OCI-LY7 (cell line): ENCODE measurements at regions not wholly inside any gene's neighbourhood (a gene's known extent, or its start where the extent isn't known, plus 50 kb on each side); places are given as distances from the start of the nearest gene placed in this dataset.
"Not testable (repeated sequence)": the region's sequence is repeated elsewhere in the genome, so short reads cannot be mapped to it uniquely, and the experiment has no call there.

Source experiments
- EZH2phosphoT487 ChIP-seq: fragments of 200-600 bp; sonication (generic); IDR thresholded peaks from 2 replicates; pipeline ENCODE4 v1.6.1; 2018; ENCODE audit warnings: low read depth, borderline replicate concordance, mild to moderate bottlenecking, mixed run types, antibody characterized with exemption, low read length, moderate library complexity, mixed read lengths
- TF ChIP-seq, protein P1 (sequence below): fragments of 200-600 bp; sonication (generic); conservative IDR thresholded peaks from 2 replicates; pipeline ENCODE4 v1.5.1; 2014; ENCODE audit warnings: mild to moderate bottlenecking, antibody characterized with exemption, low read length, moderate library complexity, mixed read lengths

DNA sequence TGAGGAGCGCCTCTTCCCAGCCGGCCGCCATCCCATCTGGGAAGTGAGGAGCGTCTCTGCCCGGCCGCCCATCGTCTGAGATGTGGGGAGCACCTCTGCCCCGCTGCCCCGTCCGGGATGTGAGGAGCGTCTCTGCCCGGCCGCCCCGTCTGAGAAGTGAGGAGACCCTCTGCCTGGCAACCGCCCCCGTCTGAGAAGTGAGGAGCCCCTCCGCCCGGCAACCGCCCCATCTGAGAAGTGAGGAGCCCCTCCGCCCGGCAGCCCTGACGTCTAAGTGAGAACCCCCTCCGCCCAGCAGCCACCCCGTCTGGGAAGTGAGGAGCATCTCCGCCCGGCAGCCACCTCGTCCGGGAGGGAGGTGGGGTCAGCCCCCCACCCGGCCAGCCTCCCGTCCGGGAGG is 319.9 kb upstream of the EPHA4 start:
- TF ChIP-seq, protein P1, sequence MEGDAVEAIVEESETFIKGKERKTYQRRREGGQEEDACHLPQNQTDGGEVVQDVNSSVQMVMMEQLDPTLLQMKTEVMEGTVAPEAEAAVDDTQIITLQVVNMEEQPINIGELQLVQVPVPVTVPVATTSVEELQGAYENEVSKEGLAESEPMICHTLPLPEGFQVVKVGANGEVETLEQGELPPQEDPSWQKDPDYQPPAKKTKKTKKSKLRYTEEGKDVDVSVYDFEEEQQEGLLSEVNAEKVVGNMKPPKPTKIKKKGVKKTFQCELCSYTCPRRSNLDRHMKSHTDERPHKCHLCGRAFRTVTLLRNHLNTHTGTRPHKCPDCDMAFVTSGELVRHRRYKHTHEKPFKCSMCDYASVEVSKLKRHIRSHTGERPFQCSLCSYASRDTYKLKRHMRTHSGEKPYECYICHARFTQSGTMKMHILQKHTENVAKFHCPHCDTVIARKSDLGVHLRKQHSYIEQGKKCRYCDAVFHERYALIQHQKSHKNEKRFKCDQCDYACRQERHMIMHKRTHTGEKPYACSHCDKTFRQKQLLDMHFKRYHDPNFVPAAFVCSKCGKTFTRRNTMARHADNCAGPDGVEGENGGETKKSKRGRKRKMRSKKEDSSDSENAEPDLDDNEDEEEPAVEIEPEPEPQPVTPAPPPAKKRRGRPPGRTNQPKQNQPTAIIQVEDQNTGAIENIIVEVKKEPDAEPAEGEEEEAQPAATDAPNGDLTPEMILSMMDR, result not testable (repeated sequence)
- TF ChIP-seq EZH2phosphoT487, result not testable (repeated sequence)
